ENCODE measurements at regions not wholly inside any gene's neighbourhood (a gene's known extent, or its start where the extent isn't known, plus 50 kb on each side); places are given as distances from the start of the nearest gene placed in this dataset.

- TF ChIP-seq PAX5 (IDR thresholded peaks at IDR 0.05; ENCODE audit: insufficient read depth, low read length, severe bottlenecking) = no peak
- no peak for TF ChIP-seq POLR2A (IDR thresholded peaks at IDR 0.05; ENCODE audit: low read depth, low read length)
- no peak for TF ChIP-seq TAF1 (IDR thresholded peaks at IDR 0.05; ENCODE audit: low read depth, low read length)
- TF ChIP-seq POLR2AphosphoS5 (IDR thresholded peaks at IDR 0.05; ENCODE audit: low read depth, low read length) = no peak
Measured at GRCh38 chr6:80676386-80676785, 569.9 kb downstream of the BCKDHB start.

All from GM12891 (cell line).